Liver (tissue), 3 donors: ENCODE measurements at regions not wholly inside any gene's neighbourhood (a gene's known extent, or its start where the extent isn't known, plus 50 kb on each side); places are given as distances from the start of the nearest gene placed in this dataset.

ENCODE experiments used
- FOXA1 ChIP-seq: IDR thresholded peaks from 2 replicates; pipeline ENCODE4 v1.6.1; 2016; ENCODE audit warnings: antibody characterized with exemption
- GABPA ChIP-seq, 2 donors: IDR thresholded peaks in 1 of 2; conservative IDR thresholded peaks in 1 of 2; 2 replicates each; pipeline ENCODE4 v1.6.1; 2016; ENCODE audit warnings: antibody characterized with exemption in 2 of 2, mild to moderate bottlenecking in 1 of 2, moderate library complexity in 1 of 2
- HNF4G ChIP-seq: IDR thresholded peaks from 2 replicates; pipeline ENCODE4 v1.6.1; 2016; ENCODE audit warnings: antibody characterized with exemption
- RAD21 ChIP-seq, 2 donors: IDR thresholded peaks; 2 replicates each; pipeline ENCODE4 v1.6.1; 2016; ENCODE audit warnings: antibody characterized with exemption in 2 of 2, mild to moderate bottlenecking in 2 of 2
- TAF1 ChIP-seq: conservative IDR thresholded peaks from 2 replicates; pipeline ENCODE4 v1.6.1; 2016; ENCODE audit warnings: antibody characterized with exemption, mild to moderate bottlenecking
- TF ChIP-seq, protein P1 (sequence below): fragments of 150-350 bp; IDR thresholded peaks from 2 replicates; pipeline ENCODE4 v1.5.1; 2017; ENCODE audit warnings: improper control_type of control experiment, low read depth, low read length; ENCODE audit not compliant: missing input control
- TF ChIP-seq, protein P2 (sequence below): IDR thresholded peaks from 2 replicates; pipeline ENCODE4 v1.6.1; 2016; ENCODE audit warnings: antibody characterized with exemption
- TF ChIP-seq, protein P3 (sequence below): IDR thresholded peaks from 2 replicates; pipeline ENCODE4 v1.6.1; 2016; ENCODE audit warnings: antibody characterized with exemption
- TF ChIP-seq, protein P4 (sequence below): IDR thresholded peaks from 2 replicates; pipeline ENCODE4 v1.6.1; 2016; ENCODE audit warnings: antibody characterized with exemption, mild to moderate bottlenecking
- donor health status: healthy.
- donor health status: healthy.

DNA sequence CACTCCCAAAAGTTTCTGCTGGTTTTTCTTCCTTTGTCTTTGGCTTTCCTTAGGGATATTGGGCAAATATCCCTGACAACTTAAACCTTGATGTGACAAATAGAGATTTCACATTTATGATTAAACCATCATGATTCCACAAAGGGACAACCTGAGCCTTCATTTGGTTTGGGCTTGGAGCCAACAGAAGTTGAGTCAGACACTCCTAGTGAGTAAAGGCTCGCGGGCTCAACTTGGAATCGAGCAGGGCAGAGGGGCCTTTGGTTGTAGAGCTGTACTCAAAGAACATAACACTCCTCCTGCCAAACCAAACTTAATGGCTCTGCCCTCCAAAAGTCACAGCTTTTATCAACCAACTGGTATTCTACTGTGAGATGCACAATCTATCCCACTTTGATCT is 290.2 kb upstream of the MAP3K1 start:
- TF ChIP-seq FOXA1 (no peak), HNF4G (no peak), GABPA (IDR thresholded peaks at IDR 0.05 in 1 of 2, conservative IDR thresholded peaks at IDR 0.05 in 1 of 2) (no peak), RAD21 (IDR thresholded peaks at IDR 0.05) (no peak), TAF1 (no peak)
- TF ChIP-seq, protein P1, sequence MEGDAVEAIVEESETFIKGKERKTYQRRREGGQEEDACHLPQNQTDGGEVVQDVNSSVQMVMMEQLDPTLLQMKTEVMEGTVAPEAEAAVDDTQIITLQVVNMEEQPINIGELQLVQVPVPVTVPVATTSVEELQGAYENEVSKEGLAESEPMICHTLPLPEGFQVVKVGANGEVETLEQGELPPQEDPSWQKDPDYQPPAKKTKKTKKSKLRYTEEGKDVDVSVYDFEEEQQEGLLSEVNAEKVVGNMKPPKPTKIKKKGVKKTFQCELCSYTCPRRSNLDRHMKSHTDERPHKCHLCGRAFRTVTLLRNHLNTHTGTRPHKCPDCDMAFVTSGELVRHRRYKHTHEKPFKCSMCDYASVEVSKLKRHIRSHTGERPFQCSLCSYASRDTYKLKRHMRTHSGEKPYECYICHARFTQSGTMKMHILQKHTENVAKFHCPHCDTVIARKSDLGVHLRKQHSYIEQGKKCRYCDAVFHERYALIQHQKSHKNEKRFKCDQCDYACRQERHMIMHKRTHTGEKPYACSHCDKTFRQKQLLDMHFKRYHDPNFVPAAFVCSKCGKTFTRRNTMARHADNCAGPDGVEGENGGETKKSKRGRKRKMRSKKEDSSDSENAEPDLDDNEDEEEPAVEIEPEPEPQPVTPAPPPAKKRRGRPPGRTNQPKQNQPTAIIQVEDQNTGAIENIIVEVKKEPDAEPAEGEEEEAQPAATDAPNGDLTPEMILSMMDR, result no peak
- TF ChIP-seq, protein P2, sequence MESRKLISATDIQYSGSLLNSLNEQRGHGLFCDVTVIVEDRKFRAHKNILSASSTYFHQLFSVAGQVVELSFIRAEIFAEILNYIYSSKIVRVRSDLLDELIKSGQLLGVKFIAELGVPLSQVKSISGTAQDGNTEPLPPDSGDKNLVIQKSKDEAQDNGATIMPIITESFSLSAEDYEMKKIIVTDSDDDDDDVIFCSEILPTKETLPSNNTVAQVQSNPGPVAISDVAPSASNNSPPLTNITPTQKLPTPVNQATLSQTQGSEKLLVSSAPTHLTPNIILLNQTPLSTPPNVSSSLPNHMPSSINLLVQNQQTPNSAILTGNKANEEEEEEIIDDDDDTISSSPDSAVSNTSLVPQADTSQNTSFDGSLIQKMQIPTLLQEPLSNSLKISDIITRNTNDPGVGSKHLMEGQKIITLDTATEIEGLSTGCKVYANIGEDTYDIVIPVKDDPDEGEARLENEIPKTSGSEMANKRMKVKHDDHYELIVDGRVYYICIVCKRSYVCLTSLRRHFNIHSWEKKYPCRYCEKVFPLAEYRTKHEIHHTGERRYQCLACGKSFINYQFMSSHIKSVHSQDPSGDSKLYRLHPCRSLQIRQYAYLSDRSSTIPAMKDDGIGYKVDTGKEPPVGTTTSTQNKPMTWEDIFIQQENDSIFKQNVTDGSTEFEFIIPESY, result no peak
- TF ChIP-seq, protein P3, sequence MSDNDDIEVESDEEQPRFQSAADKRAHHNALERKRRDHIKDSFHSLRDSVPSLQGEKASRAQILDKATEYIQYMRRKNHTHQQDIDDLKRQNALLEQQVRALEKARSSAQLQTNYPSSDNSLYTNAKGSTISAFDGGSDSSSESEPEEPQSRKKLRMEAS, result no peak
- TF ChIP-seq, protein P4, sequence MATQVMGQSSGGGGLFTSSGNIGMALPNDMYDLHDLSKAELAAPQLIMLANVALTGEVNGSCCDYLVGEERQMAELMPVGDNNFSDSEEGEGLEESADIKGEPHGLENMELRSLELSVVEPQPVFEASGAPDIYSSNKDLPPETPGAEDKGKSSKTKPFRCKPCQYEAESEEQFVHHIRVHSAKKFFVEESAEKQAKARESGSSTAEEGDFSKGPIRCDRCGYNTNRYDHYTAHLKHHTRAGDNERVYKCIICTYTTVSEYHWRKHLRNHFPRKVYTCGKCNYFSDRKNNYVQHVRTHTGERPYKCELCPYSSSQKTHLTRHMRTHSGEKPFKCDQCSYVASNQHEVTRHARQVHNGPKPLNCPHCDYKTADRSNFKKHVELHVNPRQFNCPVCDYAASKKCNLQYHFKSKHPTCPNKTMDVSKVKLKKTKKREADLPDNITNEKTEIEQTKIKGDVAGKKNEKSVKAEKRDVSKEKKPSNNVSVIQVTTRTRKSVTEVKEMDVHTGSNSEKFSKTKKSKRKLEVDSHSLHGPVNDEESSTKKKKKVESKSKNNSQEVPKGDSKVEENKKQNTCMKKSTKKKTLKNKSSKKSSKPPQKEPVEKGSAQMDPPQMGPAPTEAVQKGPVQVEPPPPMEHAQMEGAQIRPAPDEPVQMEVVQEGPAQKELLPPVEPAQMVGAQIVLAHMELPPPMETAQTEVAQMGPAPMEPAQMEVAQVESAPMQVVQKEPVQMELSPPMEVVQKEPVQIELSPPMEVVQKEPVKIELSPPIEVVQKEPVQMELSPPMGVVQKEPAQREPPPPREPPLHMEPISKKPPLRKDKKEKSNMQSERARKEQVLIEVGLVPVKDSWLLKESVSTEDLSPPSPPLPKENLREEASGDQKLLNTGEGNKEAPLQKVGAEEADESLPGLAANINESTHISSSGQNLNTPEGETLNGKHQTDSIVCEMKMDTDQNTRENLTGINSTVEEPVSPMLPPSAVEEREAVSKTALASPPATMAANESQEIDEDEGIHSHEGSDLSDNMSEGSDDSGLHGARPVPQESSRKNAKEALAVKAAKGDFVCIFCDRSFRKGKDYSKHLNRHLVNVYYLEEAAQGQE, result no peak
